ENCODE measurements at regions not wholly inside any gene's neighbourhood (a gene's known extent, or its start where the extent isn't known, plus 50 kb on each side); places are given as distances from the start of the nearest gene placed in this dataset.

GRCh38 chr2:217334561-217334960, 474.7 kb upstream of the TNP1 start:
- no peak for DNase-seq (ENCODE audit: low spot score)

- no peak for DNase-seq (ENCODE audit: low spot score)
Observed at GRCh38 chr2:217332866-217333265, 473.0 kb upstream of the TNP1 start.

- no peak for DNase-seq (ENCODE audit: low spot score)
Observed at GRCh38 chr2:217332417-217332791, 472.5 kb upstream of the TNP1 start.

- DNase-seq (ENCODE audit: low spot score) = no peak
Observed at GRCh38 chr2:217331523-217332416, 471.9 kb upstream of the TNP1 start.

DNA sequence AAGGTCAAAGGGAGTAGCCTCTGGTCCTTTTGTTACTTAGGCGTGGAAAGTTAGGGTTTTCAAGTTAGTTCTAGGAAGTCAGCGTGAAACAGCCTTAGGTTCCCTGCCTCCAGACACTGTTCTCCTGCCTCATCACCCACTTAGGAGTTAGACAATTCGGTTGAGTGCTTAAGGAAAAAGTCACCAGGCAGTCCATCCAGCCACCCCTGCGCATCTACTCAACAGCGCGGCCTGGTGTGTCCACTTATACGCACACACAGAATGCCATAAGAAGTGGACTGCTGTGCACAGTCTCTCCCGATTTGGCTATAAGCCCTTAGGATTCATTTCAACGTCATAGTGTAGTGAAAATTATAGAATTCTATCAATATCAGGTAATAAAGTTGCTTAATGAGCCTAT, 470.8 kb upstream of the TNP1 start:
- no peak for DNase-seq (ENCODE audit: low spot score)

GRCh38 chr2:217329023-217329431, 469.2 kb upstream of the TNP1 start:
- DNase-seq (ENCODE audit: low spot score) = no peak

GRCh38 chr2:217328622-217328978, 468.7 kb upstream of the TNP1 start:
- no peak for DNase-seq (ENCODE audit: low spot score)

DNA sequence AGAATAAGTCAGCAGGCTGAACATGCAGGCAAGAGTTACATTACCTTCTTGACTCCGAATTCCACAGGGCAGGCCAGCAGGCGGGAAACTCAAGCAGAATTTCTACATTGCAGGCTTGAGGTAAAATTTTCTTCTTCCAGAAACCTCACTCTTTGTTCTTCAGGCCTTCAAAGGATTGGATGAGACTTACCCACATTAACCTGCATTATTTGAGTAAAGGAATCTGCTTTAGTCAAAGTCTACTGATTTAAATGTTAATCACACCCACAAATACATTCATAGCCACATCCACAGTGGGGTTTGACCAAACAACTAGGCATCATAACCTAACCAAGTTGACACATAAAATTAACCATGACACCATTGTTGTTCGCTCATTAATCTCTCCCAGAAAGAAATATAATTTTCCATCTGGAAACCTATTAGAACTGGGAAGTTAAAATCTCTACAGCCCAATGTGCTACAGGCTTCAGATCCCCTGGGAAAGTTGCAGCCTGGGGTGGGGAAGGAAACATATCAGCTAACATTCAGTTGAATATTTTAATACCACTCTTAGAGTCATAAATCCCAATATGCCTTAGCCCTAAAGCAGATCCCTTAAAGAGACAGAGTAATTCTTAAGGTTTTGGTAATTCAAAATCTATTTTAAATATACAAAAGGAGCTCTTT, 468.2 kb upstream of the TNP1 start:
- DNase-seq (ENCODE audit: low spot score) = no peak

DNA sequence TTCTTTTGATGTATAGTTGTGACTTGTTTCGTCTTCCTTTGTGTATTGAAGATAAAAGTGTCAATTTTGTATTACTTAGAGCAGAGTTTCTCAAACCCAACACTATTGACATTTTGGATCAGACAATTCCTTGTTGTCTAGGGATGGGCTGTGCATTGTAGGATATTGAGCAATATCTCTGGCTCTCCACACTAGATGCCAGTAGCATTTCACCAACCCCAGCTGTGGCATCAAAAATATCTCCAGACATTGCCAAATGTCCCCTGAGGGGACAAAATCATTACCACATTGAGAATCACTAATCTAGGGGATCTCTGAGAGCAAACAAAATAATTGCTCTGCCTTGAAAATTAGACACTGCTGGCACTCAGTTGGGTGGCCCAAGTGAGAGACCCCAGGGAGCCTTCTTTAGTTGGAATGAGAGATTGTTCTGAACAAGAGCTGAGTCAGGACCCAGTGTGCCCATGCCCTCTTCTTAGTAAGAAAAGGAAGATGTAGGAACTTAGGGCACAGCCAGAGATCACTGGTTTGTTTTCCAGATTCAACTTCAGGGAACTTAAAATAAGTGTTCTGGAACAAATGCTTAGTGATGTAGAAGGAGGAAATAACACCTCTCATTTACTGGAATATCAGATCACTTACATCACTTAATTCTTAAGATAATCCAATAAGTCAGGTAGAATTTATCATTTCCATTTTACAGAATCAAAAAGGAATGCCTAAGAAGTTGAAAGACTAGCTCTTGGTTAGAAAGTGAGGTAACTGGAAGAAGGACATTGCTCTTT, 466.6 kb upstream of the TNP1 start:
- no peak for DNase-seq (ENCODE audit: low spot score)

GRCh38 chr2:217325816-217326215, 466.0 kb upstream of the TNP1 start:
- DNase-seq (ENCODE audit: low spot score) = no peak

GRCh38 chr2:217325251-217325650, 465.4 kb upstream of the TNP1 start:
- no peak for DNase-seq (ENCODE audit: low spot score)

GRCh38 chr2:217316743-217317142, 456.9 kb upstream of the TNP1 start:
- peak; percentile 47 for DNase-seq (ENCODE audit: low spot score)

- DNase-seq (ENCODE audit: low spot score) = no peak
Observed at GRCh38 chr2:217314021-217314460, 454.2 kb upstream of the TNP1 start.

DNA sequence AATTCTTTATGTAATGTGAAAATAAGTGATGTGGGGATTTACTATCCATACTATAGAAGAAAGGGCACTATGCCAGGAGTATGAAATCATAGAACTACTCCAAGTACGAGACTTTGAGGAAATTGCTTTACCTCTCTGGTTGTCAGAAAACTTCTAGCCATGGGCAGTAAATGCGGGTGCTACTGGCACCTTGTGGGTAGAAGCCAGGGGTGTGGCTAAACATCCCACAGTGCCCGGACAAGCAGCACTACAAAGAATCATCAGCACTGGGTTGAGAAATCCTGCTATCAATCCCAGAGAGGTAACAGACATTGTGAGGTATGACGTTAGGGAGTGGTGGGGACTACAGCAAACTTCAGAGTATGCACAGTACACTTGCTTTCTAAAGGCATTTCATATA, 453.5 kb upstream of the TNP1 start:
- no peak for DNase-seq (ENCODE audit: low spot score)

DNA sequence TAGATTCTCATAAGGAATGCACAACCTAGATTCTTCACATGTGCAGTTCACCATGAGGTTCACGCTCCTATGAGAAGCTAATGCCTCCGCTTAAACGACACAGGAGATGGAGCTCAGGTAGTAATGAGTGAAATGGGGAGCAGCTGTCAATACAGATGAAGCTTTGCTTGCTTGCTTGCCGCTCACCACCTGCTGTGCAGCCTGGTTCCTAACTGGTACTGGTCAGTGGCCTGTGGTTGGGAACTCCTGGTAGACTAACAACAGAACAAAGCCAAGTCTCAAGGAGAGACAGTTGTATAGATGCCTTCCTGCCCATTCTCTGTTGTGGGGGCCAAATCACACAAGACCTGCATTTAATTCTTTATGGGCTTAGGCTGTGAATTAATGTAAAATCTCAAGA, 449.2 kb upstream of the TNP1 start:
- no peak for DNase-seq (ENCODE audit: low spot score)

DNA sequence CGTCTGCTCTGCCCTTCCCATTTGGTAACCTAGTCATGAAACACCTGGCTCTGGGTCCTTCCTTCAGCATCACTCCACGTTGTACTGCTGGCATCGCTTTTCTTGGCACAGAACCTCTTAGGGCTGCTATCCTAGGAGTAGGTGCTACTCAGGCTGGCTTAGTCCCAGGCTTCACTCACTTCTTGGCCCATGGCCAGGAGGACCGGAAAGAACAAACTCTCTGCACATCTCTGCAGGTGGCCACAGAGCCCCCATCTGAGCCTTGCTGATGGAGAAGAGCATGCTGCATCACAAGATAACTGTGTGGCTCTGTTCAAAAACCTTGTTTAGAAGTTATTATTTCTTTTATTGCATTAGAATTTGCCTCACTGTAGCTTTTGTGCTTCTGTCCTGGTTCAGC, 447.2 kb upstream of the TNP1 start:
- DNase-seq (ENCODE audit: low spot score) = no peak

GRCh38 chr2:217305882-217306281, 446.0 kb upstream of the TNP1 start:
- DNase-seq (ENCODE audit: low spot score) = no peak

DNA sequence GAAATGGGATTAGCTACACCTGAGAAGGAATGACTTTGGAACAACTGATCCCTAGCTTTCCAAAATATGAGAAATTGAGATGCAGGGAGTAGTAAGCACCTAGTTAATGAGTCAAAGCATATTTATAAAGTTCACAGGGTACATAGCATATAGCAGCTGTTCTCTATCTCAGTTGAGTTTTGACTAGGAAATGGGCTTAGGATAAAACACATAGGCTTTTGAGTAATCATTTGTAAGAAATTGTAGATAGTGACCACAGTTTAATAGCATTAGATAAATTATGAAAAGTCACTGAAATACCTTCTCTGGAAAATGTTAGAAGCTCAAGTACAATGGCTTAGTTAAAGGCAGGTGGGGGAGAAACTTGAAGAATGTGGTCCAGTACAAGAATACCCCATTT, 444.7 kb upstream of the TNP1 start:
- DNase-seq (ENCODE audit: low spot score) = no peak

- no peak for DNase-seq (ENCODE audit: low spot score)
Observed at GRCh38 chr2:217302856-217303255, 443.0 kb upstream of the TNP1 start.

DNA sequence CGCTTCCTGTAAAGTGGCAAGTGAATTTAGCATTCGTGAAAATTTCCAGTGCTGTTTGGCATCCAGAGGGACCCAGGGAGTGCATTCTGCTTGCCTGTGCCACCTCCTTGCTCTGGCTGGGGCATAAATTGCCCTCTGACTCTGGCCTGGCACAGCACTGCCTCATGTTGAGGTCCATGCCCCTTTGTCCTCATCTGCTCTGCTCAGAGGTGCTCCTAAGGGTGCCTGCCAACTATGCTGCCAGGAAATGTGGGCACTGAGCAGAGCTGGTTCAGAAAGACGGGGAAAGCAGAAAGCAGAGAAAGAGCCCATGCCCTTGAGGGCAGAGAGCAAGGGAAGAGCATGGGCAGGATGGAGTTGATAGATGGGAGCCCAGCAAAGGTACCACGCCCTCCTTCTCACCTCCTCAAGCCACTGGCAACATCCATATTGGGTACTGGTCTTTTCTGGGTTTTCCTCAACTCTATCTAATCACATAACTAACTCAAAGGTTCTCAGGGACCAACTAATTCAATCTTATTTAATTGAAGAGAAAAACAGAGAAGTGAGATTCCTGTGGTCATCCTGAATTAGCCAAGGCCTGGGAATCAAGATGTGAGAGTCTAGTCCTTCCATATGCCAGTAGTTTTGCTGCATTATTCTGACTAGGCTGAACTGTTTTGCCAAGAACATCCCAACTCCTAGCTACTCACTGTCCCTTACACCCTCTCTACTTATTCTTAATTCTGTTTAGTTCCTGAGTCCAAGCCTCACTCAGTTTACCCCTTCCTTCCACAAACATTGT, 441.5 kb upstream of the TNP1 start:
- DNase-seq (ENCODE audit: low spot score) = no peak

- no peak for DNase-seq (ENCODE audit: low spot score)
Observed at GRCh38 chr2:217299590-217299989, 439.7 kb upstream of the TNP1 start.

- no peak for DNase-seq (ENCODE audit: low spot score)
Observed at GRCh38 chr2:217297096-217297495, 437.2 kb upstream of the TNP1 start.

Data from kidney capillary endothelial cell (primary cell).